Uterus (tissue), 2 donors: ENCODE measurements at regions not wholly inside any gene's neighbourhood (a gene's known extent, or its start where the extent isn't known, plus 50 kb on each side); places are given as distances from the start of the nearest gene placed in this dataset.

Source experiments
- POLR2A ChIP-seq, 2 donors: fragments of 450-650 bp; IDR thresholded peaks; one replicate each; pipeline ENCODE4 v1.6.1; 2016; ENCODE audit warnings: antibody characterized with exemption in 2 of 2, mild to moderate bottlenecking in 1 of 2, moderate library complexity in 1 of 2
- TF ChIP-seq, protein P1 (sequence below), 4 experiments: fragments of 200-600 bp in 2 of 4; fragments of 450-650 bp in 2 of 4; sonication (generic) in 2 of 4; IDR thresholded peaks; one replicate each; pipeline ENCODE4 v1.5.1; 2016 to 2019; ENCODE audit warnings: antibody characterized with exemption in 4 of 4, mild to moderate bottlenecking in 2 of 4, moderate library complexity in 1 of 4

DNA sequence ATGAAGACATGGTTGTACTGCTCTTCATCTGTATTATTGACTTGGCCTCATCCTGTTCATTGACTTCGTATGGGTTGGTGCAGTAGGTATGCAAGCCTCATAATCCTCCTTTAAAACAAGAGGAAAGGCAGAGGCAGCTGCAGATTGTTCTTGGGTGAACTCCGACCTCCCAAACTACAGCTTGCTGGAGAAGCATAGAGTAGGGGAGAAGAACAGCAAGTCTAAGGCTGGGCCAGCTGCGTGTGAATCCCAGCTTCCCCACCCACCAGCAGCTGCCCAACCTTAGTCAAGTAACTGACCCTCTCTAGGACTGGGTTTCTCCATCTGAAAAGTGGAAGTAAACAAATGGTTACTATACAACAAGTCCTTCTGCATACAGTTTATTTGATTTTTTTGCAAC lies 114.5 kb upstream of the WWC1 start:
- TF ChIP-seq, protein P1, sequence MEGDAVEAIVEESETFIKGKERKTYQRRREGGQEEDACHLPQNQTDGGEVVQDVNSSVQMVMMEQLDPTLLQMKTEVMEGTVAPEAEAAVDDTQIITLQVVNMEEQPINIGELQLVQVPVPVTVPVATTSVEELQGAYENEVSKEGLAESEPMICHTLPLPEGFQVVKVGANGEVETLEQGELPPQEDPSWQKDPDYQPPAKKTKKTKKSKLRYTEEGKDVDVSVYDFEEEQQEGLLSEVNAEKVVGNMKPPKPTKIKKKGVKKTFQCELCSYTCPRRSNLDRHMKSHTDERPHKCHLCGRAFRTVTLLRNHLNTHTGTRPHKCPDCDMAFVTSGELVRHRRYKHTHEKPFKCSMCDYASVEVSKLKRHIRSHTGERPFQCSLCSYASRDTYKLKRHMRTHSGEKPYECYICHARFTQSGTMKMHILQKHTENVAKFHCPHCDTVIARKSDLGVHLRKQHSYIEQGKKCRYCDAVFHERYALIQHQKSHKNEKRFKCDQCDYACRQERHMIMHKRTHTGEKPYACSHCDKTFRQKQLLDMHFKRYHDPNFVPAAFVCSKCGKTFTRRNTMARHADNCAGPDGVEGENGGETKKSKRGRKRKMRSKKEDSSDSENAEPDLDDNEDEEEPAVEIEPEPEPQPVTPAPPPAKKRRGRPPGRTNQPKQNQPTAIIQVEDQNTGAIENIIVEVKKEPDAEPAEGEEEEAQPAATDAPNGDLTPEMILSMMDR (IDR thresholded peaks at IDR 0.05), result no peak
- TF ChIP-seq POLR2A (IDR thresholded peaks at IDR 0.05), result no peak
